ENCODE measurements at regions not wholly inside any gene's neighbourhood (a gene's known extent, or its start where the extent isn't known, plus 50 kb on each side); places are given as distances from the start of the nearest gene placed in this dataset.
A peak's percentile ranks its signal among the peaks of the same experiment; 100 is the strongest.

- Histone ChIP-seq H3K4me3 (no peak overlapping the region), H3K9me3 (no peaks in the 10 kb centered on the region), H3K27me3 (no peaks in the 10 kb centered on the region), H3K9ac (ENCODE audit: low read depth in 2 of 2, low read length in 2 of 2) (no peak overlapping the region), H3K36me3 (no peaks in the 10 kb centered on the region), H3K27ac (no peak overlapping the region), H3K4me1 (no peaks in the 10 kb centered on the region)
- intact Hi-C loops (cut with DNase I): no loop called here
- no peak for TF ChIP-seq CTCF (IDR thresholded peaks at IDR 0.05)
- no peak for DNase-seq
Observed at GRCh38 chr6:85945459-85946185, 302.9 kb upstream of the SYNCRIP start.

GRCh38 chr6:85944776-85945175, 302.1 kb upstream of the SYNCRIP start:
- no peak overlapping the region for H3K9ac ChIP-seq (ENCODE audit: low read depth in 2 of 2, low read length in 2 of 2)
- H3K4me3 ChIP-seq: no peak overlapping the region
- intact Hi-C loops (cut with DNase I): no loop called here
- H3K4me1 ChIP-seq: no peaks in the 10 kb centered on the region
- DNase-seq: no peak
- no peaks in the 10 kb centered on the region for H3K27me3 ChIP-seq
- TF ChIP-seq CTCF (IDR thresholded peaks at IDR 0.05): no peak
- no peak overlapping the region for H3K27ac ChIP-seq
- H3K36me3 ChIP-seq: no peaks in the 10 kb centered on the region
- H3K9me3 ChIP-seq: no peaks in the 10 kb centered on the region

- intact Hi-C loops (cut with DNase I): no loop called here
- no peak overlapping the region for H3K27ac ChIP-seq
- no peaks in the 10 kb centered on the region for H3K36me3 ChIP-seq
- TF ChIP-seq CTCF (IDR thresholded peaks at IDR 0.05): no peak
- no peak overlapping the region for H3K4me3 ChIP-seq
- no peaks in the 10 kb centered on the region for H3K4me1 ChIP-seq
- H3K9ac ChIP-seq (ENCODE audit: low read depth in 2 of 2, low read length in 2 of 2): no peak overlapping the region
- no peaks in the 10 kb centered on the region for H3K27me3 ChIP-seq
- H3K9me3 ChIP-seq: no peaks in the 10 kb centered on the region
- DNase-seq: no peak
Observed at GRCh38 chr6:85942844-85943243, 300.2 kb upstream of the SYNCRIP start.

- Histone ChIP-seq H3K27me3 (no peaks in the 10 kb centered on the region), H3K9ac (ENCODE audit: low read depth in 2 of 2, low read length in 2 of 2) (no peak overlapping the region), H3K27ac (no peak overlapping the region), H3K4me3 (no peak overlapping the region), H3K4me1 (no peaks in the 10 kb centered on the region), H3K9me3 (no peaks in the 10 kb centered on the region), H3K36me3 (no peaks in the 10 kb centered on the region)
- intact Hi-C loops (cut with DNase I): no loop called here
- no peak for TF ChIP-seq CTCF (IDR thresholded peaks at IDR 0.05)
- DNase-seq: no peak
Observed at GRCh38 chr6:85936916-85937315, 294.2 kb upstream of the SYNCRIP start.

GRCh38 chr6:85923013-85923430, 280.3 kb upstream of the SYNCRIP start:
- no peaks in the 10 kb centered on the region for H3K4me1 ChIP-seq
- no peak overlapping the region for H3K4me3 ChIP-seq
- peak; percentile 35 for TF ChIP-seq CTCF (IDR thresholded peaks at IDR 0.05)
- H3K27me3 ChIP-seq: no peaks in the 10 kb centered on the region
- intact Hi-C loops (cut with DNase I): loop anchor here (5.0 kb wide), 1 partner anchor 934 kb away; no protein-coding TSS in a partner anchor
- DNase-seq: peak; percentile 19
- H3K36me3 ChIP-seq: no peaks in the 10 kb centered on the region
- no peaks in the 10 kb centered on the region for H3K9me3 ChIP-seq
- no peak overlapping the region for H3K27ac ChIP-seq
- no peak overlapping the region for H3K9ac ChIP-seq (ENCODE audit: low read depth in 2 of 2, low read length in 2 of 2)

Data from colonic mucosa (tissue), 4 donors.